Medulla oblongata (tissue), 1 donor: ENCODE measurements at regions not wholly inside any gene's neighbourhood (a gene's known extent, or its start where the extent isn't known, plus 50 kb on each side); places are given as distances from the start of the nearest gene placed in this dataset.

Experiments
- DNase-seq: peaks from one replicate; pipeline ENCODE4 v3.0.0-alpha.2; 2015; ENCODE audit errors: extremely low spot score

DNA sequence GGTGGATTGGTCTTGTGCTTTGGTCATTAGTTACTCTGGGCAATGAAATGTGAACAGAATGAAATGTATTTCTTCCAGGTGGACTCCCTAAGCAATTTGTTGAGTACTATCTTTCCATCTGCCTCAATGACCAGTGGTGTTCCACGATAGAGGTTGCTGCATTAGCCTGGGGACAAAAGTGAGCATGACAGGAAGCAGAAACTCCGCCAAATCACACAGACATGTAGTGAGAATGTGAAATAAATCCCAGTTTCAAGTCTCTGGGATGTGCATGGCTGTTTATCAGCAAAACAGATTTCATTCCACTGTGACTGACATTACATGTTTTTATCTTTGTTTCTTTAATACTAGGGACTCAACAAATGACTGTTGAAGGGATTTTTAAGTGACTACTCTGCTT lies 63.3 kb upstream of the DCBLD2 start:
- DNase-seq: no peak

DNA sequence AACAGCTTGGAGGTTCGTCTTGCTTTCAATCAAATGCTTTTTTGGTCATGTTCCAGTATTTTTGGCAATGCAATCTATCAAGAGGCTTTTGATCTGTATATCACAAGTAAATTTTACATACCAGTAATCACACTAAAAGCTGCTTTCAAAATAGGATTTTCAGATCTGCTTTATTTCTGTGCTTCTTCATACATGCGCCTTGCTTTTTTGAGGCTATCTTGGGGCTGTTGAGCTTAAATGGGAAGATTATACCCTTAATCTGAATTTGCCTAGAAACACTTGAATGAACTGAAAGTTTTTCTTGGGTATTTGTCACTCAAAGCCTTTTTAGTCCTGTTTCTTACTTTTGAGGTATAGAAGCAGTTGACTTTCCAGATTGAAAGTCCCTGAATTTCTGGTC lies 62.1 kb upstream of the DCBLD2 start:
- DNase-seq: no peak

DNA sequence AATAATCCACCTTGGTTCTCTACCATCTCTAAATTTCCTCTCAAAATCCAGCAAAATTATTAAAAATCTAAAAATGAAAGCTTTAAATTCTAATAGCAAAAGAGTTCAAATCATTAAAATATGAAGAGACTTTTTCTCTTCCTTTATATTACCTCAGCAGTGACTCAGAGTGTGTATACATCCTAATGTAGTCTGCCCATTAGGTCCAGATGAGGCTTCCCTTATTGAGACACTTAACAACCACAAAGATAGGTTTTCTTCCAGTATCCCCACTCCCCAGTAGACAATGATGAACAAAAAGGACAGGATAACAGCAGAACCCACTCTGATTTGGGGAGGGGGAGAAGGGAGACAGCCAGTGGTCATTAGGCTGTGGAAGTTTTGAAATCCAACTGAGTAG lies 61.5 kb upstream of the DCBLD2 start:
- DNase-seq: no peak

DNA sequence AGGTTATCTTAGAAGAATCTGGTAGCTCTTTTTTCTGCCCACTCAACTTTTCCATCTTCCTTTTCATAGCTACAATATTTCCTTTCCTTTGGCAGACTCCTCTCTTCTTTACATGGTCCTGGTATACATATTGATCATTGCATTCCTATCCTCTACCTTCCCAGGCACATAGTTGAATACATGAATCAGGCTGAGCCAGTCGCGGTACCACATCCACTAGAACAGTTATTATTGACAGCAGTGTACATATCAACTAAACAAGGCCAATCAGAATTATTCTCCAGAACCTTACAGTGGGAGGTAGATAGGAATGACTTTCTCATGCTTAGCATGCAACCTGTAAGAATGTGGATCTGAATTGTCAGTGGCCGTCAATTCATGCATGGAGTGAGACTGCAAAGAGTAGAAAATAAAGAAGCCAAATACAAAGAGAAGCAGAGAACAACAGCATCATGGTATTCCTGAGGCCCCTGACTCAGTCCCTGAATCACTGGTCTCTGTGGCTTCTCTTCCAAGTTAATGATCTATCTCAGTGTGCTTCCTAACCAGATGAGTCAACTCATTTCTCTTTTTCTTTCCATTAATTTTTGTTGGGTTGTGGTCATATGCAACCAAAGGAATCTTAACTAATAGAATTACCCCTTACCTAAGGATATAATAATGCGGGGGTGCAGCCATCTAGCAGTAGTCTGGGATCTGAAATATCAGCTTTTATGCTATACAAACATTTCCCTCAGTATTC lies 60.9 kb upstream of the DCBLD2 start:
- no peak for DNase-seq

DNA sequence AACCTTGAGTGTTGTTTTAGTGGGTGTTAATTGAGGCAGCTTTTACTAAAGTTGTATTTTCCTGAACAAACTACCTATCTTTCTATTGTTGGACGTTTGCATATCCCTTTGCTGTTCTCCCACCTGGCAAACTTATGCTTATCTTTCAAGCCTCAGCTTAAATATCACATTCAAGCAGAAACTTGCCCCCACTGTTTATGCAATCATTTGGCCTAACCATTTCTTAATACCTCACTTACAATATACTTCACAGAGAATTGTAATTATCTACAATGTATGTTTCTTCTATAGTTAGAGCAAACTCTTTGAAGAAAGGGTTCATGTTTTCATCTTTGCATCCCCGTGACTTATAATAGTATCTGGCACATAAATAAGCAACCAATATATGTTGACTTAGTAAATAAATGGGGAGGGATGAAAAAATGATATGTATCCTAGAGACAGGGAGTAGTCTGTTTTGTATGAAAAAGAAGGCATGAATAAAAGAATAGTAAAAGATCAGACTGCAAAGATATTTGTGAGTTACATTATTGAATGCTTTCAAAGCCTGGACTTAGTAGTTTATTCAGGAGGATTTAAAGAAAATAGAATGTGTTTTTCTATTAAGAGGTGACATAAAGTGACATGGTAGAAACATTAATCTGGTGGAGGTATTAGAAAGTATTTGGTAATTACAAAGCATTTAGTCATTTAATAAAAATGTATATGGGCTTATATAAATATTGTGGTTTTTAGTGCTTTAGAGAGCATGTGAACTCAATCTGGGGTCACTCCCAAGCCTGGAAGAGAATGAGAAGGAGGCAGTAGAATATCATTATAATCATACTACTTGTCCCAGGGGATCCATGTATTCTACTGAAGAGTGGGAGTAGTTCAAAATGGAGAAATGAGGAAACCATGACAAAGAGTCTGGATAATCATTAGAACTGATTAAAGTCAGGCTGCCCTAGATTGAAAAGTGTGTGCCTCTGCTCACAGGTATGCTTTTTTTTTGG lies 60.0 kb upstream of the DCBLD2 start:
- no peak for DNase-seq

DNA sequence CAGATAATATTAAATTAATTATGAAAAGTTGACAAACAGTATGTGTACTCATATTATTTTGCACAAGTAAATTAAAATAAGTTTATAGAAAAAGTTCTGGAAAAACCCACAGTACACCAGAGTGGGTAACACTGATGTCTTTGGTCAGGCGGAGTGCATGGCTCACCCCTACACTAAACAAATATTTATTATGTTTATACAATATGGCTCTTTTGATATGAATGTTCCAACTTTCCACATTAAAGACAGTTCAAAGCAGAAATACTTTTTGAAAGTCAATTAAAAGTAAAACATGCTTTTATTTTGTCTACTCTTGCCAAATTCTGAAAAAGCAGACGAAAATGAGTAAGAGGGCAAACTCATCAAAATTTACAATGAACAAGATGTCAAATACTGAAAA lies 56.2 kb upstream of the DCBLD2 start:
- no peak for DNase-seq

DNA sequence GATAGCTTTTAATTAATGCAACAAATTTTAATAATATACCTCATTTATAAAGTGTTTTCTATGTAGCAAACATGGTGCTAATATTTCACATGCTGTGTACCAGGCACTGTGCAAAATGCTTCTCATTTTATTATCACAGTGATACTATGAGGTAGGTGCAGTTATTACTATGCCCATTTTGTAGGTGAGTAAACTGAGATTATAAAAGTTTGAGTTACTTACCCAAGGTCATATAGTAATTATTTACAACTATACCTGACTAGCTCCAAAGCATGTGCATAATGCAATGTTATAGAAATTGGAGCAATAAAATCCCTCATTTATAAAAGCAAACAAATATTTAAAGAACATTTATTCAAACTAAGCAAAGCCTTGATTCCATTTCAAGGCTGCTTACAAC lies 54.5 kb upstream of the DCBLD2 start:
- no peak for DNase-seq

DNA sequence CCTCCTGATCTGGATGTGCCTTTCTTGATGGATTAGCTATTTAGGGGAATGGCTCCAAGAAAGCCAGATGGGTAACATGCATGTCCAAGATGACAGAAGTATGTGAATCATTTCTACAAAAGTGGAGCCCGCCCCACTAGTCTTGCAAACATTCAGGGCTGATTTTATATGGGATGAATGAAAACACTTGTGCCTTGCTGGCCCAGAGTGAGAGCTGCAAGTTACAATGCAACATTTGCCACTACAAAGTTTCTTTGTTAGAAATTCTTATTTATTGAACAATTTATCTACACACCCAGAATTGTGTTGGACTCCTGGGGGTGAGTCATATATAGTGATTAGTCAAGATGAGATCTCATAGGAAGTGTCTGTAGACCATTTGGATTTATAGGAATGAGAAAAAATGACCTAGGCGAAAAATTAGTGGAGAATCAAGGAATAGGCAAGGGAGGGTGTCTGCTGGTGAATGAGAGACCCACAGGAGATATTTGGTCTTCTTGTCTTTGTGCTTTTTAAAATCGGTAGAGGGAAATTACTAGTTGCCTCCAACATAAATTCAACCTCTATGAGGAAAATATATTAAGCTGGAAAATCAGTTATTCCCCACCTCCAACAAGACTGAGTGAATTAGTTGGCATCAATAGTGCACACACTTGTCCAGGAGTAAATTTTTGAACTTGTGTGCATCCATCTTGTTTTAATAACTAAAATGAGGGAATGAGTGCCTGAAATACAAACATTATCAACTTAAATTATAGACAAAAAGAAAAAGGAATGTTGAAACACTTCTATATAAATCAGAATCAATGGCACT lies 53.5 kb upstream of the DCBLD2 start:
- no peak for DNase-seq

DNA sequence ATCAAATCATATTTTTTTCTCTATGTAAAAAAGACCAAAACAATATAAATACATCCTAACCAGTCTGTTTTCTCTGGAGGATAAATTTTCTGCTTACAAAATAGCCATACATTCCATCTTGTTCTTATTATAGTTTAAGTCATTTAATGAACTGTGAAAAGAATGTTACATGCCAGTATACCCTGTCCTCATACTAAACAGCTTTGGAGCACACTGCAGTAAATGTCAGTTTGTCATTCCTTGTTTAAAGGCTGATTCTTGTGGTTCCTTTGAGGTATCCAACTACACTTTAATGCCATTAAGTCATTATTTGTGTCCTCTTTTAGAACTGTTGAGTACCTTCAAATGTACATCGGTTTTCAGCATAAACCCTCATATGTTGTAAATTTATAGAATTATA lies 52.7 kb upstream of the DCBLD2 start:
- no peak for DNase-seq

DNA sequence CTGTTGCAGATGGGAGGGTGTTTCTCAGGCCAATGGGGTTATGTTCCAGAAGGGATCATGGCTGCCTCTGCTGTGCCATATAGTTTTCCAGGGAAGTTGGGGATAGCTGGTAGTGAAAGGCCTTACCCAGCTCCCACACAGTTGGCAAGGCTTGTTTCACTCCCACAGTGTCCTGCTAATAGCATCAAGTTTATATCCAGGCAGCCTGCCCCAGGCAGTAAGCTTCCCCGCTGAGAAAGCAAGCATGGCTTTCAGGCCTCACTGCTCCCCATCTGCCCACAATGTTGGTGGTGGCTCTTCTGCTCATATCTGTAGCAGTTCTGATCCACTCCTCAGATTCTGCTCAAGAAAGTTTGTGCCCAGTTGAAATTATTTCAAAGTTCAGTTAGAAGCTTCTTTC lies 50.9 kb upstream of the DCBLD2 start:
- DNase-seq: no peak
